ENCODE measurements at regions not wholly inside any gene's neighbourhood (a gene's known extent, or its start where the extent isn't known, plus 50 kb on each side); places are given as distances from the start of the nearest gene placed in this dataset.
"Not testable (repeated sequence)": the region's sequence is repeated elsewhere in the genome, so short reads cannot be mapped to it uniquely, and the experiment has no call there.

- ATAC-seq; H3K4me1 ChIP-seq (replicated peaks in 1 of 2; ENCODE audit: control insufficient read depth in 2 of 2, insufficient read depth in 2 of 2, low read length in 2 of 2); CTCF ChIA-PET (ENCODE audit: low intra/inter-chr PET ratio); H3K36me3 ChIP-seq (ENCODE audit: control insufficient read depth, insufficient read depth, low read length); in situ Hi-C loops (cut with MboI); DNase-seq (ENCODE audit: extremely low read depth in 1 of 4, low spot score in 3 of 4); H3K27me3 ChIP-seq (ENCODE audit: control insufficient read depth in 2 of 2, insufficient read depth in 2 of 2, low read length in 2 of 2); H3K4me3 ChIP-seq; H3K9me3 ChIP-seq (replicated peaks; ENCODE audit: control insufficient read depth, insufficient read depth, low read depth, low read length); H3K4me2 ChIP-seq (ENCODE audit: insufficient read depth, low read length); H3K27ac ChIP-seq (ENCODE audit: extremely low read depth, low read depth, low read length); H4K20me1 ChIP-seq (replicated peaks; ENCODE audit: control insufficient read depth, insufficient read depth, low read length); BruUV-seq (replicated peaks); H2AFZ ChIP-seq (ENCODE audit: low read depth, low read length); H3K9me1 ChIP-seq (ENCODE audit: control insufficient read depth, insufficient read depth, low read length); POLR2A ChIA-PET; H3K9ac ChIP-seq (ENCODE audit: insufficient read depth in 1 of 2, low read depth in 2 of 2, low read length in 2 of 2); H3K79me2 ChIP-seq (ENCODE audit: control insufficient read depth, insufficient read depth, low read length); FAIRE-seq; intact Hi-C loops (cut with micrococcal nuclease): not testable (repeated sequence)
Observed at GRCh38 chr14:29023505-29023904, 256.9 kb downstream of the FOXG1 start.

- intact Hi-C loops (cut with micrococcal nuclease); H3K27ac ChIP-seq (ENCODE audit: extremely low read depth, low read depth, low read length); in situ Hi-C loops (cut with MboI); H3K9me1 ChIP-seq (ENCODE audit: control insufficient read depth, insufficient read depth, low read length); H4K20me1 ChIP-seq (replicated peaks; ENCODE audit: control insufficient read depth, insufficient read depth, low read length); FAIRE-seq; H3K4me2 ChIP-seq (ENCODE audit: insufficient read depth, low read length); H3K4me3 ChIP-seq; CTCF ChIA-PET (ENCODE audit: low intra/inter-chr PET ratio); DNase-seq (ENCODE audit: extremely low read depth in 1 of 4, low spot score in 3 of 4); H3K9me3 ChIP-seq (replicated peaks; ENCODE audit: control insufficient read depth, insufficient read depth, low read depth, low read length); POLR2A ChIA-PET; BruUV-seq (replicated peaks); H3K9ac ChIP-seq (ENCODE audit: insufficient read depth in 1 of 2, low read depth in 2 of 2, low read length in 2 of 2); ATAC-seq; H3K36me3 ChIP-seq (ENCODE audit: control insufficient read depth, insufficient read depth, low read length); H3K4me1 ChIP-seq (replicated peaks in 1 of 2; ENCODE audit: control insufficient read depth in 2 of 2, insufficient read depth in 2 of 2, low read length in 2 of 2); H3K79me2 ChIP-seq (ENCODE audit: control insufficient read depth, insufficient read depth, low read length); H3K27me3 ChIP-seq (ENCODE audit: control insufficient read depth in 2 of 2, insufficient read depth in 2 of 2, low read length in 2 of 2); H2AFZ ChIP-seq (ENCODE audit: low read depth, low read length): not testable (repeated sequence)
- 21% methylated on average over 3 of the region's 3 CpGs for WGBS (ENCODE audit: insufficient coverage, low coverage, missing lambda C conversion rate)
Observed at GRCh38 chr14:29027441-29027840, 260.9 kb downstream of the FOXG1 start.

DNA sequence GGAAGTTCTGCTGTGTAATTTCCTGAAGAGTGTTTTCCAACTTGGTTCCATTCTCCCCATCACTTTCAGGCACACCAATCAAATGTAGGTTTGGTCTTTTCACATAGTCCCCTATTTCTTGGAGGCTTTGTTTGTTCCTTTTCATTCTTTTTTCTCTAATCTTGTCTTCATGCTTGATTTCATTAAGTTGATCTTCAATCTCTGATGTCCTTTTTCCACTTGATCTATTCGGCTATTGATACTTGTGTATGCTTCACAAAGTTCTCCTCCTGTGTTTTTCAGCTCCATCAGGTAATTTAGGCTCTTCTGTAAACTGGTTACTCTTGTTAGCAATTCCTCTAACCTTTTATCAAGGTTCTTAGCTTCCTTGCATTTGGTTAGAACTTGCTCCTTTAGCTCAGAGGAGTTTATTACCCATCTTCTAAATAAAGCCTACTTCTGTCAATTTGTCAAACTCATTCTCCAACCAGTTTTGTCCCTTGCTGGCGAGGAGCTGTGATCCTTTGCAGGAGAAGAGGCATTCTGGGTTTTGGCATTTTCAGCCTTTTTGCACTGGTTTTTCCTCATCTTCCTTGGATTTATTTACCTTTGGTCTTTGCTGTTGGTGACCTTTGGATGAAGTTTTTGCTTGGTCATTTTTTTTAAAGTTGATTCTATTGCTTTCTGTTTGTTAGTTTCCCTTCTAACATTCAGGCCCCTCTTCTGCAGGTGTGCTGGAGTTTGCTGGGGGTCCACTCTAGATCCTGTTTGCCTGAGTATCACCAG lies 261.5 kb downstream of the FOXG1 start:
- H3K27ac ChIP-seq (ENCODE audit: extremely low read depth, low read depth, low read length); H2AFZ ChIP-seq (ENCODE audit: low read depth, low read length); DNase-seq (ENCODE audit: extremely low read depth in 1 of 4, low spot score in 3 of 4); H3K4me3 ChIP-seq; H3K36me3 ChIP-seq (ENCODE audit: control insufficient read depth, insufficient read depth, low read length); H3K79me2 ChIP-seq (ENCODE audit: control insufficient read depth, insufficient read depth, low read length); H3K4me1 ChIP-seq (replicated peaks in 1 of 2; ENCODE audit: control insufficient read depth in 2 of 2, insufficient read depth in 2 of 2, low read length in 2 of 2); BruUV-seq (replicated peaks); H3K9me1 ChIP-seq (ENCODE audit: control insufficient read depth, insufficient read depth, low read length); ATAC-seq; CTCF ChIA-PET (ENCODE audit: low intra/inter-chr PET ratio); H3K9me3 ChIP-seq (replicated peaks; ENCODE audit: control insufficient read depth, insufficient read depth, low read depth, low read length); in situ Hi-C loops (cut with MboI); H3K9ac ChIP-seq (ENCODE audit: insufficient read depth in 1 of 2, low read depth in 2 of 2, low read length in 2 of 2); FAIRE-seq; intact Hi-C loops (cut with micrococcal nuclease); H4K20me1 ChIP-seq (replicated peaks; ENCODE audit: control insufficient read depth, insufficient read depth, low read length); H3K27me3 ChIP-seq (ENCODE audit: control insufficient read depth in 2 of 2, insufficient read depth in 2 of 2, low read length in 2 of 2); H3K4me2 ChIP-seq (ENCODE audit: insufficient read depth, low read length): not testable (repeated sequence)
- POLR2A ChIA-PET, result interaction anchor here (1.0 kb wide), 1 partner anchor 11 kb away, joined by 4 read pairs; no protein-coding TSS in a partner anchor
- 35% methylated on average over 2 of the region's 2 CpGs for WGBS (ENCODE audit: insufficient coverage, low coverage, missing lambda C conversion rate)
